HG03064 (cell line): ENCODE measurements at regions not wholly inside any gene's neighbourhood (a gene's known extent, or its start where the extent isn't known, plus 50 kb on each side); places are given as distances from the start of the nearest gene placed in this dataset.

Experiments used
- ATAC-seq: cut with Tn5 transposase; IDR thresholded peaks from one replicate; pipeline ENCODE4 v1.9.1; 2021; ENCODE audit warnings: low read depth; ENCODE audit not compliant: unreplicated experiment

- no peak for ATAC-seq
Measured at GRCh38 chr15:98025237-98025636, 64.7 kb downstream of the ARRDC4 start.

GRCh38 chr15:98034731-98035130 is 74.2 kb downstream of the ARRDC4 start:
- no peak for ATAC-seq

- no peak for ATAC-seq
Measured at GRCh38 chr15:98035134-98035533, 74.6 kb downstream of the ARRDC4 start.

GRCh38 chr15:98035577-98036010 is 75.1 kb downstream of the ARRDC4 start:
- ATAC-seq: no peak

- ATAC-seq: no peak
Measured at GRCh38 chr15:98039596-98039995, 79.1 kb downstream of the ARRDC4 start.

- ATAC-seq: no peak
Measured at GRCh38 chr15:98040146-98040545, 79.6 kb downstream of the ARRDC4 start.

- no peak for ATAC-seq
Measured at GRCh38 chr15:98043160-98044014, 82.9 kb downstream of the ARRDC4 start.

GRCh38 chr15:98051734-98052133 is 91.2 kb downstream of the ARRDC4 start:
- no peak for ATAC-seq

- ATAC-seq: no peak
Measured at GRCh38 chr15:98057453-98057852, 97.0 kb downstream of the ARRDC4 start.

- no peak for ATAC-seq
Measured at GRCh38 chr15:98062869-98063268, 102.4 kb downstream of the ARRDC4 start.

- no peak for ATAC-seq
Measured at GRCh38 chr15:98063315-98063714, 102.8 kb downstream of the ARRDC4 start.

- no peak for ATAC-seq
Measured at GRCh38 chr15:98063871-98064270, 103.4 kb downstream of the ARRDC4 start.

- ATAC-seq: no peak
Measured at GRCh38 chr15:98067339-98067738, 106.8 kb downstream of the ARRDC4 start.

- no peak for ATAC-seq
Measured at GRCh38 chr15:98069256-98069655, 108.8 kb downstream of the ARRDC4 start.

GRCh38 chr15:98070137-98070536 is 109.6 kb downstream of the ARRDC4 start:
- ATAC-seq: no peak

- no peak for ATAC-seq
Measured at GRCh38 chr15:98071786-98072185, 111.3 kb downstream of the ARRDC4 start.

GRCh38 chr15:98075441-98075840 is 114.9 kb downstream of the ARRDC4 start:
- ATAC-seq: no peak

- ATAC-seq: no peak
Measured at GRCh38 chr15:98076021-98076816, 115.7 kb downstream of the ARRDC4 start.

GRCh38 chr15:98077186-98077585 is 116.7 kb downstream of the ARRDC4 start:
- ATAC-seq: no peak

- ATAC-seq: no peak
Measured at GRCh38 chr15:98080791-98081190, 120.3 kb downstream of the ARRDC4 start.

GRCh38 chr15:98083203-98083910 is 122.9 kb downstream of the ARRDC4 start:
- no peak for ATAC-seq
